Progenitor cell of endocrine pancreas (in vitro differentiated cells): ENCODE measurements at regions not wholly inside any gene's neighbourhood (a gene's known extent, or its start where the extent isn't known, plus 50 kb on each side); places are given as distances from the start of the nearest gene placed in this dataset.

Experiments used
- DNase-seq: peaks from one replicate; pipeline ENCODE4 v3.0.0; 2021; ENCODE audit warnings: low spot score; ENCODE audit not compliant: unreplicated experiment
- H3K27ac Mint-ChIP-seq: 2 replicates; pipeline ENCODE4 v1.8.0; 2021; ENCODE audit warnings: mild to moderate bottlenecking, moderate library complexity, mixed read lengths
- H3K27me3 Mint-ChIP-seq: 2 replicates; pipeline ENCODE4 v1.8.0; 2021; ENCODE audit warnings: mixed read lengths
- H3K36me3 Mint-ChIP-seq: 2 replicates; pipeline ENCODE4 v1.8.0; 2022; ENCODE audit warnings: mixed read lengths; ENCODE audit not compliant: insufficient read depth
- H3K4me1 Mint-ChIP-seq: 2 replicates; pipeline ENCODE4 v1.8.0; 2021; ENCODE audit warnings: low read depth, mixed read lengths
- H3K4me3 Mint-ChIP-seq: 2 replicates; pipeline ENCODE4 v1.8.0; 2021; ENCODE audit warnings: low read depth, mild to moderate bottlenecking, moderate library complexity, mixed read lengths
- H3K9me3 Mint-ChIP-seq: 2 replicates; pipeline ENCODE4 v1.8.0; 2021; ENCODE audit warnings: low read depth, mixed read lengths
- CTCF ChIP-seq: fragments of 200-600 bp; sonication (generic); IDR thresholded peaks from one replicate; pipeline ENCODE4 v1.5.0; 2021; ENCODE audit warnings: antibody characterized with exemption, mild to moderate bottlenecking; ENCODE audit not compliant: unreplicated experiment

- Mint-ChIP-seq H3K36me3 (no peaks in the 10 kb centered on the region), H3K4me3 (no peak overlapping the region), H3K27me3 (no peaks in the 10 kb centered on the region), H3K27ac (no peak overlapping the region), H3K9me3 (no peaks in the 10 kb centered on the region), H3K4me1 (peaks cover 5% of the 10 kb centered on the region)
- DNase-seq = no peak
- no peak for TF ChIP-seq CTCF
Measured at GRCh38 chr6:85135376-85136094, 314.3 kb upstream of the NT5E start.

- Mint-ChIP-seq H3K9me3 (no peaks in the 10 kb centered on the region), H3K27ac (no peak overlapping the region), H3K36me3 (no peaks in the 10 kb centered on the region), H3K4me3 (no peak overlapping the region), H3K27me3 (no peaks in the 10 kb centered on the region), H3K4me1 (peaks cover 5% of the 10 kb centered on the region)
- DNase-seq = no peak
- no peak for TF ChIP-seq CTCF
Measured at GRCh38 chr6:85134172-85134571, 315.7 kb upstream of the NT5E start.

- H3K9me3 Mint-ChIP-seq = no peaks in the 10 kb centered on the region
- no peaks in the 10 kb centered on the region for H3K36me3 Mint-ChIP-seq
- TF ChIP-seq CTCF = no peak
- peaks cover 5% of the 10 kb centered on the region for H3K4me1 Mint-ChIP-seq
- peaks cover 5% of the 10 kb centered on the region for H3K27me3 Mint-ChIP-seq
- H3K4me3 Mint-ChIP-seq = no peak overlapping the region
- no peak overlapping the region for H3K27ac Mint-ChIP-seq
- DNase-seq = no peak
Measured at GRCh38 chr6:85132091-85132490, 317.8 kb upstream of the NT5E start.

- H3K27ac Mint-ChIP-seq = no peak overlapping the region
- no peak overlapping the region for H3K4me3 Mint-ChIP-seq
- H3K36me3 Mint-ChIP-seq = no peaks in the 10 kb centered on the region
- no peaks in the 10 kb centered on the region for H3K9me3 Mint-ChIP-seq
- peaks cover 1% of the 10 kb centered on the region for H3K4me1 Mint-ChIP-seq
- no peak for TF ChIP-seq CTCF
- no peak for DNase-seq
- H3K27me3 Mint-ChIP-seq = peaks cover 8% of the 10 kb centered on the region
Measured at GRCh38 chr6:85130743-85131142, 319.1 kb upstream of the NT5E start.

- TF ChIP-seq CTCF = no peak
- Mint-ChIP-seq H3K9me3 (no peaks in the 10 kb centered on the region), H3K4me1 (no peaks in the 10 kb centered on the region), H3K4me3 (no peak overlapping the region), H3K36me3 (no peaks in the 10 kb centered on the region), H3K27me3 (peaks cover 8% of the 10 kb centered on the region), H3K27ac (no peak overlapping the region)
- DNase-seq = no peak
Measured at GRCh38 chr6:85129881-85130280, 320.0 kb upstream of the NT5E start.
